Panc1 (cell line): ENCODE measurements at regions not wholly inside any gene's neighbourhood (a gene's known extent, or its start where the extent isn't known, plus 50 kb on each side); places are given as distances from the start of the nearest gene placed in this dataset.

Experiments
- ATAC-seq: fragments of 200-7000 bp; cut with Tn5 transposase; 2 replicates; pipeline ENCODE4 v1.9.1; 2020; ENCODE audit warnings: mild to moderate bottlenecking, moderate library complexity
- BruUV-seq: library from RNA; stranded (reverse); fragments of 400-500 nt; replicated peaks from 2 replicates; lab custom pipeline; 2021; lab: Mats Ljungman, UMichigan
- CTCF ChIA-PET: fragments of 300-600 bp; sonication (Branson Sonifier 250); formaldehyde crosslinking; loops from one replicate; lab custom pipeline; 2022; ENCODE audit warnings: antibody characterized with exemption; lab: Charles Lee
- POLR2A ChIA-PET: fragments of 300-600 bp; sonication (Branson Sonifier 250); formaldehyde crosslinking; loops from one replicate; lab custom pipeline; 2022; ENCODE audit warnings: antibody characterized with exemption; lab: Charles Lee
- DNase-seq: peaks from one replicate; pipeline ENCODE4 v3.0.0-alpha.2; 2010; ENCODE audit warnings: low read depth, low spot score
- H3K27ac ChIP-seq: 2 replicates; pipeline ENCODE4 v1.5.1; 2011; ENCODE audit warnings: mild to moderate bottlenecking, low read length, inconsistent platforms
- H3K27me3 ChIP-seq: fragments of 200-500 bp; sonication (Bioruptor generic); 2 replicates; pipeline ENCODE4 v1.6.0; 2014; ENCODE audit warnings: low read length, inconsistent platforms; ENCODE audit not compliant: control insufficient read depth, insufficient read depth
- H3K36me3 ChIP-seq: fragments of 200-500 bp; sonication (Bioruptor generic); 2 replicates; pipeline ENCODE4 v1.5.1; 2014; ENCODE audit warnings: inconsistent platforms, mild to moderate bottlenecking, low read length, moderate library complexity; ENCODE audit not compliant: control insufficient read depth, insufficient read depth
- H3K4me1 ChIP-seq: 2 replicates; pipeline ENCODE4 v1.5.1; 2011; ENCODE audit warnings: inconsistent platforms, mild to moderate bottlenecking, low read length, moderate library complexity; ENCODE audit not compliant: control insufficient read depth, insufficient read depth
- H3K4me3 ChIP-seq, 2 experiments: 2 replicates each; pipeline ENCODE4 v1.5.1; 2011 to 2012; ENCODE audit warnings: low read depth in 2 of 2, low read length in 2 of 2, mild to moderate bottlenecking in 2 of 2, inconsistent platforms in 1 of 2, moderate library complexity in 1 of 2
- H3K9me3 ChIP-seq: fragments of 200-500 bp; sonication (Bioruptor generic); 2 replicates; pipeline ENCODE4 v1.5.1; 2014; ENCODE audit warnings: low read depth, mild to moderate bottlenecking, inconsistent platforms, low read length, moderate library complexity; ENCODE audit not compliant: control insufficient read depth, insufficient read depth
- CTCF ChIP-seq: fragments of 450-650 bp; IDR thresholded peaks from 2 replicates; pipeline ENCODE4 v1.5.1; 2017; ENCODE audit warnings: mild to moderate bottlenecking
- POLR2AphosphoS5 ChIP-seq: IDR thresholded peaks from 2 replicates; pipeline ENCODE4 v1.6.1; 2012; ENCODE audit warnings: mild to moderate bottlenecking, low read depth, low read length, moderate library complexity
- SIN3A ChIP-seq: IDR thresholded peaks from 2 replicates; pipeline ENCODE4 v1.6.1; 2012; ENCODE audit warnings: low read depth, mild to moderate bottlenecking, low read length, moderate library complexity, borderline replicate concordance; ENCODE audit not compliant: insufficient read depth
- TCF7L2 ChIP-seq: IDR thresholded peaks from 2 replicates; pipeline ENCODE4 v1.6.1; 2011; ENCODE audit warnings: mild to moderate bottlenecking, low read depth, low read length, inconsistent platforms
- in situ Hi-C: cut with HindIII; loops from 2 replicates; pipeline ENCODE4 v1.10.0; 2016; ENCODE audit warnings: low sequenced_read_pairs, low pct_unique_long_range_greater_than_20kb
- intact Hi-C: fragments of 100-400 bp; cut with micrococcal nuclease; formaldehyde crosslinking; loops from one replicate; pipeline ENCODE4 v1.10.0; 2022; ENCODE audit not compliant: unreplicated experiment
- TF ChIP-seq, protein P1 (sequence below), 2 experiments: IDR thresholded peaks; 2 replicates each; pipeline ENCODE4 v1.6.1; 2011 to 2012; ENCODE audit warnings: low read depth in 2 of 2, control low read depth in 1 of 2, low read length in 1 of 2, mild to moderate bottlenecking in 1 of 2, moderate library complexity in 1 of 2; ENCODE audit not compliant: insufficient read depth in 1 of 2

DNA sequence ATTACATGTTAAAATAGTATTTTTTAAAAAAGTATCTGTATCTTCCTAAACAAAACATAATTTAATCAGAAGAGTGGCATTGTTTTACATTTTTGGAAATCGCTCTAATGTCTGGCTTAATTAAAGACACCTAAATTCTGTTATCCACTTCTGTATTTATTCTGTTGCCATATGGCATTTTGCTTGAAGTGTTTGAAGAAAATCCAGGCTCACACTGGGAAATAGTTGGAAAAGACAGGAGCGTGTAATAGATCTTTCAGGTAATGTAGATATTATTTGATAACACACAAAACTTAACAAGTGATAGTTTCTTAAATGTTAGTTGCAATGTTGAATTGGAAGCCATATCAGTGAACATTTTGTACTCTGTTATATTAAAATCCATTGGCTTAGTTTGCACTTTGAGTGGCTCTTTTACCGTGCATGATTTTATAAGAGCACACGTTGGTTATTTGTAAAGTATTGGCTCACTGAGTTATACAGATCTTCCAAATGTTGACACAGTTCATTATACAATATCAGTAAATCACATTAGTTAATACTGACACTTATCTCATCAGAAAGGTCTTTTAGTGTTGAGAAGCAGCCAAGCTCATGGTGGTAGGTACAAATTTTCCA lies 128.4 kb upstream of the NPVF start:
- TF ChIP-seq, protein P1, sequence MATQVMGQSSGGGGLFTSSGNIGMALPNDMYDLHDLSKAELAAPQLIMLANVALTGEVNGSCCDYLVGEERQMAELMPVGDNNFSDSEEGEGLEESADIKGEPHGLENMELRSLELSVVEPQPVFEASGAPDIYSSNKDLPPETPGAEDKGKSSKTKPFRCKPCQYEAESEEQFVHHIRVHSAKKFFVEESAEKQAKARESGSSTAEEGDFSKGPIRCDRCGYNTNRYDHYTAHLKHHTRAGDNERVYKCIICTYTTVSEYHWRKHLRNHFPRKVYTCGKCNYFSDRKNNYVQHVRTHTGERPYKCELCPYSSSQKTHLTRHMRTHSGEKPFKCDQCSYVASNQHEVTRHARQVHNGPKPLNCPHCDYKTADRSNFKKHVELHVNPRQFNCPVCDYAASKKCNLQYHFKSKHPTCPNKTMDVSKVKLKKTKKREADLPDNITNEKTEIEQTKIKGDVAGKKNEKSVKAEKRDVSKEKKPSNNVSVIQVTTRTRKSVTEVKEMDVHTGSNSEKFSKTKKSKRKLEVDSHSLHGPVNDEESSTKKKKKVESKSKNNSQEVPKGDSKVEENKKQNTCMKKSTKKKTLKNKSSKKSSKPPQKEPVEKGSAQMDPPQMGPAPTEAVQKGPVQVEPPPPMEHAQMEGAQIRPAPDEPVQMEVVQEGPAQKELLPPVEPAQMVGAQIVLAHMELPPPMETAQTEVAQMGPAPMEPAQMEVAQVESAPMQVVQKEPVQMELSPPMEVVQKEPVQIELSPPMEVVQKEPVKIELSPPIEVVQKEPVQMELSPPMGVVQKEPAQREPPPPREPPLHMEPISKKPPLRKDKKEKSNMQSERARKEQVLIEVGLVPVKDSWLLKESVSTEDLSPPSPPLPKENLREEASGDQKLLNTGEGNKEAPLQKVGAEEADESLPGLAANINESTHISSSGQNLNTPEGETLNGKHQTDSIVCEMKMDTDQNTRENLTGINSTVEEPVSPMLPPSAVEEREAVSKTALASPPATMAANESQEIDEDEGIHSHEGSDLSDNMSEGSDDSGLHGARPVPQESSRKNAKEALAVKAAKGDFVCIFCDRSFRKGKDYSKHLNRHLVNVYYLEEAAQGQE (IDR thresholded peaks at IDR 0.05; ENCODE audit: insufficient read depth in 1 of 2, low read depth in 2 of 2, low read length in 1 of 2): no peak
- no peak for TF ChIP-seq TCF7L2
- TF ChIP-seq SIN3A: no peak
- no peak for TF ChIP-seq POLR2AphosphoS5
- TF ChIP-seq CTCF: no peak
- ATAC-seq (no peak), DNase-seq (no peak)
- in situ Hi-C loops: no loop called here
- H3K4me3 ChIP-seq: no peak overlapping the region
- CTCF ChIA-PET: interaction anchor here (0.7 kb wide), 1 partner anchor 128 kb away, joined by 6 read pairs; no protein-coding TSS in a partner anchor
- POLR2A ChIA-PET: no interaction called here
- intact Hi-C loops: no loop called here
- no TSS peak for BruUV-seq
- H3K27me3 ChIP-seq: peaks cover 5% of the 10 kb centered on the region; the same call in 1 of the 2 replicates
- H3K36me3 ChIP-seq: no peaks in the 10 kb centered on the region
- H3K4me1 ChIP-seq: no peaks in the 10 kb centered on the region
- no peaks in the 10 kb centered on the region for H3K9me3 ChIP-seq
- H3K27ac ChIP-seq: no peak overlapping the region

- ChIA-PET CTCF (no interaction called here), POLR2A (no interaction called here)
- intact Hi-C loops: no loop called here
- TF ChIP-seq CTCF (no peak), SIN3A (no peak), POLR2AphosphoS5 (no peak), TCF7L2 (no peak)
- TF ChIP-seq, protein P1 (IDR thresholded peaks at IDR 0.05; ENCODE audit: insufficient read depth in 1 of 2, low read depth in 2 of 2, low read length in 1 of 2): no peak
- Histone ChIP-seq H3K4me3 (no peak overlapping the region), H3K27me3 (no peaks in the 10 kb centered on the region), H3K27ac (no peak overlapping the region), H3K36me3 (no peaks in the 10 kb centered on the region), H3K4me1 (no peaks in the 10 kb centered on the region), H3K9me3 (no peaks in the 10 kb centered on the region)
- ATAC-seq (no peak), DNase-seq (no peak)
- in situ Hi-C loops: no loop called here
- no TSS peak for BruUV-seq
Observed at GRCh38 chr7:25358926-25359325, 130.6 kb upstream of the NPVF start.
